Thyroid gland (tissue), 4 donors: ENCODE measurements at regions not wholly inside any gene's neighbourhood (a gene's known extent, or its start where the extent isn't known, plus 50 kb on each side); places are given as distances from the start of the nearest gene placed in this dataset.

Experiments
- POLR2A ChIP-seq, 2 donors: fragments of 450-650 bp; IDR thresholded peaks; one replicate each; pipeline ENCODE4 v1.6.1; 2017; ENCODE audit warnings: antibody characterized with exemption in 2 of 2, mild to moderate bottlenecking in 2 of 2, moderate library complexity in 1 of 2
- TF ChIP-seq, protein P1 (sequence below), 6 experiments: fragments of 200-600 bp in 3 of 6; fragments of 450-650 bp in 3 of 6; sonication (generic) in 3 of 6; IDR thresholded peaks; one replicate each; pipeline ENCODE4 v1.5.1; 2016 to 2019; ENCODE audit warnings: antibody characterized with exemption in 6 of 6, mild to moderate bottlenecking in 2 of 6, inconsistent platforms in 1 of 6, moderate library complexity in 1 of 6

DNA sequence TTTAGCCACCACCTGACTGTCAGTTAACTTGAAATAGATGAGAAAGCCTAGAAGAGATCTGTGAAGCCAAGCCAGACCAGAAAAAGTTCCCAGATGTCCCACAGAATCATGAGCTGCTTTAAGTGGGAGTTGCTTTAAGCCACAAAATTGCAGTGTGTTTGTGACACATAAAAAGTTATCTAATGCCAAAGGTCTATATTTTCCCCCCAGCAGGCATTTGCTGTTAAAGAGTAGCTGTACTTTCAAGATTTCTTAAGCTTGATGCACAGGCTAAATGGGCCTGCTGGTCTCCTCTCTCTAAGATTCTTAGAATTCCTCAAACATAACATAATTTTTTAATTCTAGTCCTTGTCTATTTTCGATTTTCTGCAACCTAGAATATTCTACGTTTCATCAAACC, 825.7 kb downstream of the FAM181B start:
- TF ChIP-seq, protein P1, sequence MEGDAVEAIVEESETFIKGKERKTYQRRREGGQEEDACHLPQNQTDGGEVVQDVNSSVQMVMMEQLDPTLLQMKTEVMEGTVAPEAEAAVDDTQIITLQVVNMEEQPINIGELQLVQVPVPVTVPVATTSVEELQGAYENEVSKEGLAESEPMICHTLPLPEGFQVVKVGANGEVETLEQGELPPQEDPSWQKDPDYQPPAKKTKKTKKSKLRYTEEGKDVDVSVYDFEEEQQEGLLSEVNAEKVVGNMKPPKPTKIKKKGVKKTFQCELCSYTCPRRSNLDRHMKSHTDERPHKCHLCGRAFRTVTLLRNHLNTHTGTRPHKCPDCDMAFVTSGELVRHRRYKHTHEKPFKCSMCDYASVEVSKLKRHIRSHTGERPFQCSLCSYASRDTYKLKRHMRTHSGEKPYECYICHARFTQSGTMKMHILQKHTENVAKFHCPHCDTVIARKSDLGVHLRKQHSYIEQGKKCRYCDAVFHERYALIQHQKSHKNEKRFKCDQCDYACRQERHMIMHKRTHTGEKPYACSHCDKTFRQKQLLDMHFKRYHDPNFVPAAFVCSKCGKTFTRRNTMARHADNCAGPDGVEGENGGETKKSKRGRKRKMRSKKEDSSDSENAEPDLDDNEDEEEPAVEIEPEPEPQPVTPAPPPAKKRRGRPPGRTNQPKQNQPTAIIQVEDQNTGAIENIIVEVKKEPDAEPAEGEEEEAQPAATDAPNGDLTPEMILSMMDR (IDR thresholded peaks at IDR 0.05): no peak
- TF ChIP-seq POLR2A (IDR thresholded peaks at IDR 0.05): no peak
